CD4-positive, alpha-beta T cell (primary cell): ENCODE measurements at regions not wholly inside any gene's neighbourhood (a gene's known extent, or its start where the extent isn't known, plus 50 kb on each side); places are given as distances from the start of the nearest gene placed in this dataset.

Experiments
- ATAC-seq: fragments of 200-7000 bp; cut with Tn5 transposase; one replicate; pipeline ENCODE4 v1.10.0; 2022; ENCODE audit warnings: mild to moderate bottlenecking; ENCODE audit not compliant: poor library complexity
- CTCF ChIA-PET: fragments of 350-600 bp; sonication (Branson Sonifier 250); formaldehyde crosslinking; loops from one replicate; lab custom pipeline; 2021; ENCODE audit warnings: antibody characterized with exemption, inconsistent platforms; lab: Charles Lee
- POLR2A ChIA-PET: fragments of 350-600 bp; sonication (Branson Sonifier 250); formaldehyde crosslinking; loops from one replicate; lab custom pipeline; 2021; ENCODE audit warnings: antibody characterized with exemption, inconsistent platforms; lab: Charles Lee
- DNase-seq, 14 experiments: peaks; one replicate each; pipeline ENCODE4 v3.0.0-alpha.2; 2013 to 2020; ENCODE audit warnings: mixed read lengths in 2 of 14
- H3K27ac ChIP-seq, 2 donors: one replicate each; pipeline versions ENCODE4 v1.5.1 to v1.7.0; 2013; ENCODE audit warnings: low read length in 2 of 2, low read depth in 1 of 2, mild to moderate bottlenecking in 1 of 2
- H3K27me3 ChIP-seq, 2 experiments: 1 replicate in 1 of 2; 2 replicates in 1 of 2; pipeline versions ENCODE4 v1.6.1 to v1.7.0; 2013; ENCODE audit warnings: low read length in 2 of 2, control low read depth in 1 of 2, mild to moderate bottlenecking in 1 of 2, moderate library complexity in 1 of 2; ENCODE audit not compliant: insufficient read depth in 2 of 2, control insufficient read depth in 1 of 2
- H3K36me3 ChIP-seq: one replicate; pipeline ENCODE4 v1.6.1; 2013; ENCODE audit warnings: low read length, control low read depth; ENCODE audit not compliant: insufficient read depth
- H3K4me1 ChIP-seq: one replicate; pipeline ENCODE4 v1.6.1; 2013; ENCODE audit warnings: low read length, control low read depth; ENCODE audit not compliant: insufficient read depth
- H3K4me3 ChIP-seq: one replicate; pipeline ENCODE4 v1.5.1; 2013; ENCODE audit warnings: mild to moderate bottlenecking, low read length, moderate library complexity
- H3K9me3 ChIP-seq, 2 experiments: 1 replicate in 1 of 2; 2 replicates in 1 of 2; pipeline versions ENCODE4 v1.6.1 to v1.7.0; 2013; ENCODE audit warnings: low read length in 2 of 2, mild to moderate bottlenecking in 2 of 2, control low read depth in 1 of 2, moderate library complexity in 1 of 2; ENCODE audit not compliant: control insufficient read depth in 1 of 2, insufficient read depth in 1 of 2
- H3K27ac Mint-ChIP-seq: one replicate; pipeline ENCODE4 v1.8.0; 2020; ENCODE audit warnings: mixed read lengths
- H3K27me3 Mint-ChIP-seq: one replicate; pipeline ENCODE4 v1.8.0; 2021; ENCODE audit warnings: mixed read lengths
- H3K36me3 Mint-ChIP-seq: one replicate; pipeline ENCODE4 v1.8.0; 2021; ENCODE audit warnings: low read depth, mixed read lengths
- H3K4me1 Mint-ChIP-seq: one replicate; pipeline ENCODE4 v1.8.0; 2021; ENCODE audit warnings: low read depth, mixed read lengths
- H3K4me3 Mint-ChIP-seq: one replicate; pipeline ENCODE4 v1.8.0; 2020; ENCODE audit warnings: mild to moderate bottlenecking, mixed read lengths
- H3K9me3 Mint-ChIP-seq: one replicate; pipeline ENCODE4 v1.8.0; 2020; ENCODE audit warnings: mixed read lengths
- CTCF ChIP-seq: fragments of 200-600 bp; IDR thresholded peaks from one replicate; pipeline ENCODE4 v1.8.0; 2022; ENCODE audit warnings: antibody characterized with exemption, mild to moderate bottlenecking
- intact Hi-C, 2 experiments: fragments of 100-400 bp; cut with DNase I in 1 of 2; cut with micrococcal nuclease in 1 of 2; formaldehyde crosslinking; loops; one replicate each; pipeline versions ENCODE4 v1.15.1 to v1.9.0; 2023 to 2025; cut with DNase I, micrococcal nuclease

- Mint-ChIP-seq H3K9me3 (peaks cover 7% of the 10 kb centered on the region), H3K27ac (no peak overlapping the region), H3K27me3 (no peaks in the 10 kb centered on the region), H3K4me3 (no peak overlapping the region), H3K36me3 (no peaks in the 10 kb centered on the region), H3K4me1 (no peaks in the 10 kb centered on the region)
- no peak for ATAC-seq
- no peak for DNase-seq
- no peaks in the 10 kb centered on the region for H3K27me3 ChIP-seq
- H3K4me3 ChIP-seq, result no peak overlapping the region
- H3K27ac ChIP-seq, result no peak overlapping the region
- no peak for TF ChIP-seq CTCF
- ChIA-PET POLR2A (no interaction called here), CTCF (no interaction called here)
- intact Hi-C loops, result no loop called here
- no peaks in the 10 kb centered on the region for H3K36me3 ChIP-seq
- peaks cover 0 to 13% of the 10 kb centered on the region in 2 experiments for H3K9me3 ChIP-seq
- H3K4me1 ChIP-seq, result no peaks in the 10 kb centered on the region
These were observed 143.4 kb downstream of the TBXT start for GRCh38 chr6:166024252-166024651.

- Histone ChIP-seq H3K9me3 (peaks cover 0 to 13% of the 10 kb centered on the region in 2 experiments), H3K27ac (no peak overlapping the region), H3K36me3 (no peaks in the 10 kb centered on the region), H3K27me3 (no peaks in the 10 kb centered on the region), H3K4me1 (no peaks in the 10 kb centered on the region), H3K4me3 (no peak overlapping the region)
- no peak for TF ChIP-seq CTCF
- H3K4me1 Mint-ChIP-seq, result no peaks in the 10 kb centered on the region
- ChIA-PET POLR2A (no interaction called here), CTCF (no interaction called here)
- intact Hi-C loops, result no loop called here
- H3K4me3 Mint-ChIP-seq, result no peak overlapping the region
- no peaks in the 10 kb centered on the region for H3K36me3 Mint-ChIP-seq
- ATAC-seq (no peak), DNase-seq (no peak)
- peaks cover 9% of the 10 kb centered on the region for H3K9me3 Mint-ChIP-seq
- H3K27me3 Mint-ChIP-seq, result no peaks in the 10 kb centered on the region
- no peak overlapping the region for H3K27ac Mint-ChIP-seq
These were observed 144.2 kb downstream of the TBXT start for GRCh38 chr6:166023273-166023989.

GRCh38 chr6:166021429-166021828, 146.2 kb downstream of the TBXT start:
- Histone ChIP-seq H3K36me3 (no peaks in the 10 kb centered on the region), H3K27me3 (no peaks in the 10 kb centered on the region), H3K4me1 (no peaks in the 10 kb centered on the region), H3K9me3 (peaks cover 8 to 11% of the 10 kb centered on the region in 2 experiments), H3K27ac (no peak overlapping the region), H3K4me3 (no peak overlapping the region)
- ChIA-PET CTCF (no interaction called here), POLR2A (no interaction called here)
- no peaks in the 10 kb centered on the region for H3K4me1 Mint-ChIP-seq
- no peak overlapping the region for H3K27ac Mint-ChIP-seq
- no peak for TF ChIP-seq CTCF
- DNase-seq (no peak), ATAC-seq (no peak)
- no peaks in the 10 kb centered on the region for H3K27me3 Mint-ChIP-seq
- no peak overlapping the region for H3K4me3 Mint-ChIP-seq
- peaks cover 17% of the 10 kb centered on the region for H3K9me3 Mint-ChIP-seq
- H3K36me3 Mint-ChIP-seq, result no peaks in the 10 kb centered on the region
- intact Hi-C loops, result no loop called here
